NB4 (cell line): ENCODE measurements at regions not wholly inside any gene's neighbourhood (a gene's known extent, or its start where the extent isn't known, plus 50 kb on each side); places are given as distances from the start of the nearest gene placed in this dataset.

Experiments
- POLR2A ChIP-seq: IDR thresholded peaks from 2 replicates; pipeline ENCODE4 v1.6.1; 2011; ENCODE audit warnings: mild to moderate bottlenecking; ENCODE audit not compliant: insufficient read length; ENCODE audit errors: extremely low read depth
- TF ChIP-seq, protein P1 (sequence below): IDR thresholded peaks from one replicate; pipeline ENCODE4 v1.5.1; 2012; ENCODE audit warnings: low read depth, low read length
- TF ChIP-seq, protein P2 (sequence below): IDR thresholded peaks from 2 replicates; pipeline ENCODE4 v1.6.1; 2011; ENCODE audit warnings: low read depth, low read length

DNA sequence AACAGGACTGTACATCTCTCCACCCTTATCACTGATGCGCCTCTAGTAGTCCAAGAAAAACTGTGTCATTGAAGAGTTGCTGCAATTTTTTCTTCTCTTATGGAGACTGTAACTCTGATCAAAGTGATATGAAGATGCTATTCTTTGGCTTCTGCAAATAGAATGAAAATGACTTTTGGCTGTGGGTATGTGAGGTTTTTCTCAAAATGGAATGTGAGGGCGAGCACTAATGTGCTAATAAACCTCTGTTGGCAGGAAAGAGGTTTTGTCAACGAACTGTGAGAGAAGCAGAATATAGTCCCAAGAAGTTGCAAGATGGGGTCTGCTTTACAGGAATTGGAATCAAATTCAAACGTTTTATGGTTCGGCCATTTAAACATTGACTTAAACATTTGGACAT is 252.0 kb upstream of the GAS1 start:
- TF ChIP-seq, protein P1, sequence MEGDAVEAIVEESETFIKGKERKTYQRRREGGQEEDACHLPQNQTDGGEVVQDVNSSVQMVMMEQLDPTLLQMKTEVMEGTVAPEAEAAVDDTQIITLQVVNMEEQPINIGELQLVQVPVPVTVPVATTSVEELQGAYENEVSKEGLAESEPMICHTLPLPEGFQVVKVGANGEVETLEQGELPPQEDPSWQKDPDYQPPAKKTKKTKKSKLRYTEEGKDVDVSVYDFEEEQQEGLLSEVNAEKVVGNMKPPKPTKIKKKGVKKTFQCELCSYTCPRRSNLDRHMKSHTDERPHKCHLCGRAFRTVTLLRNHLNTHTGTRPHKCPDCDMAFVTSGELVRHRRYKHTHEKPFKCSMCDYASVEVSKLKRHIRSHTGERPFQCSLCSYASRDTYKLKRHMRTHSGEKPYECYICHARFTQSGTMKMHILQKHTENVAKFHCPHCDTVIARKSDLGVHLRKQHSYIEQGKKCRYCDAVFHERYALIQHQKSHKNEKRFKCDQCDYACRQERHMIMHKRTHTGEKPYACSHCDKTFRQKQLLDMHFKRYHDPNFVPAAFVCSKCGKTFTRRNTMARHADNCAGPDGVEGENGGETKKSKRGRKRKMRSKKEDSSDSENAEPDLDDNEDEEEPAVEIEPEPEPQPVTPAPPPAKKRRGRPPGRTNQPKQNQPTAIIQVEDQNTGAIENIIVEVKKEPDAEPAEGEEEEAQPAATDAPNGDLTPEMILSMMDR = no peak
- TF ChIP-seq POLR2A = no peak
- TF ChIP-seq, protein P2, sequence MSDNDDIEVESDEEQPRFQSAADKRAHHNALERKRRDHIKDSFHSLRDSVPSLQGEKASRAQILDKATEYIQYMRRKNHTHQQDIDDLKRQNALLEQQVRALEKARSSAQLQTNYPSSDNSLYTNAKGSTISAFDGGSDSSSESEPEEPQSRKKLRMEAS = no peak
